OCI-LY1 (cell line): ENCODE measurements at regions not wholly inside any gene's neighbourhood (a gene's known extent, or its start where the extent isn't known, plus 50 kb on each side); places are given as distances from the start of the nearest gene placed in this dataset.

ENCODE experiments used
- EZH2 ChIP-seq: fragments of 200-600 bp; sonication (generic), shearing (Covaris generic); IDR thresholded peaks from 2 replicates; pipeline ENCODE4 v1.8.0; 2017; ENCODE audit warnings: borderline replicate concordance, mixed run types, mild to moderate bottlenecking, antibody characterized with exemption, low read length, moderate library complexity, mixed read lengths
- TF ChIP-seq, protein P1 (sequence below): fragments of 200-600 bp; sonication (generic), shearing (Covaris generic); IDR thresholded peaks from 2 replicates; pipeline ENCODE4 v1.5.1; 2017; ENCODE audit warnings: mild to moderate bottlenecking, antibody characterized with exemption, low read length, moderate library complexity, mixed read lengths

- TF ChIP-seq, protein P1, sequence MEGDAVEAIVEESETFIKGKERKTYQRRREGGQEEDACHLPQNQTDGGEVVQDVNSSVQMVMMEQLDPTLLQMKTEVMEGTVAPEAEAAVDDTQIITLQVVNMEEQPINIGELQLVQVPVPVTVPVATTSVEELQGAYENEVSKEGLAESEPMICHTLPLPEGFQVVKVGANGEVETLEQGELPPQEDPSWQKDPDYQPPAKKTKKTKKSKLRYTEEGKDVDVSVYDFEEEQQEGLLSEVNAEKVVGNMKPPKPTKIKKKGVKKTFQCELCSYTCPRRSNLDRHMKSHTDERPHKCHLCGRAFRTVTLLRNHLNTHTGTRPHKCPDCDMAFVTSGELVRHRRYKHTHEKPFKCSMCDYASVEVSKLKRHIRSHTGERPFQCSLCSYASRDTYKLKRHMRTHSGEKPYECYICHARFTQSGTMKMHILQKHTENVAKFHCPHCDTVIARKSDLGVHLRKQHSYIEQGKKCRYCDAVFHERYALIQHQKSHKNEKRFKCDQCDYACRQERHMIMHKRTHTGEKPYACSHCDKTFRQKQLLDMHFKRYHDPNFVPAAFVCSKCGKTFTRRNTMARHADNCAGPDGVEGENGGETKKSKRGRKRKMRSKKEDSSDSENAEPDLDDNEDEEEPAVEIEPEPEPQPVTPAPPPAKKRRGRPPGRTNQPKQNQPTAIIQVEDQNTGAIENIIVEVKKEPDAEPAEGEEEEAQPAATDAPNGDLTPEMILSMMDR = no peak
- no peak for TF ChIP-seq EZH2
Measured at GRCh38 chr10:106136175-106136574, 1028.3 kb downstream of the SORCS1 start.
